ENCODE measurements at regions not wholly inside any gene's neighbourhood (a gene's known extent, or its start where the extent isn't known, plus 50 kb on each side); places are given as distances from the start of the nearest gene placed in this dataset.
A peak's percentile ranks its signal among the peaks of the same experiment; 100 is the strongest.

GRCh38 chr2:163474319-163474744 lies 261.5 kb downstream of the FIGN start:
- DNase-seq (ENCODE audit: low read depth, low spot score) = no peak
- H3K27me3 ChIP-seq (ENCODE audit: insufficient read depth, insufficient read length) = no peaks in the 10 kb centered on the region
- no peak overlapping the region for H3K4me3 ChIP-seq (ENCODE audit: insufficient read length, low read depth)
- no peak overlapping the region for H3K9ac ChIP-seq (ENCODE audit: insufficient read length, low read depth)
- no peaks in the 10 kb centered on the region for H3K36me3 ChIP-seq (ENCODE audit: insufficient read depth, insufficient read length, low read length)
- H3K9me3 ChIP-seq (ENCODE audit: insufficient read depth, low read length) = no peaks in the 10 kb centered on the region
- no peaks in the 10 kb centered on the region for H3K4me1 ChIP-seq (ENCODE audit: insufficient read depth, insufficient read length)
- TF ChIP-seq ZNF274 (IDR thresholded peaks at IDR 0.05; ENCODE audit: low read depth, low read length) (no peak), YY1 (IDR thresholded peaks at IDR 0.05; ENCODE audit: insufficient read depth, insufficient read length) (no peak), SUZ12 (IDR thresholded peaks at IDR 0.05; ENCODE audit: extremely low read depth, insufficient read depth, insufficient read length) (no peak)

- TF ChIP-seq ZNF274 (IDR thresholded peaks at IDR 0.05; ENCODE audit: low read depth, low read length) (no peak), SUZ12 (IDR thresholded peaks at IDR 0.05; ENCODE audit: extremely low read depth, insufficient read depth, insufficient read length) (no peak), YY1 (IDR thresholded peaks at IDR 0.05; ENCODE audit: insufficient read depth, insufficient read length) (no peak)
- H3K9me3 ChIP-seq (ENCODE audit: insufficient read depth, low read length) = no peaks in the 10 kb centered on the region
- no peaks in the 10 kb centered on the region for H3K27me3 ChIP-seq (ENCODE audit: insufficient read depth, insufficient read length)
- no peaks in the 10 kb centered on the region for H3K36me3 ChIP-seq (ENCODE audit: insufficient read depth, insufficient read length, low read length)
- H3K4me3 ChIP-seq (ENCODE audit: insufficient read length, low read depth) = no peak overlapping the region
- peak; percentile 15 for DNase-seq (ENCODE audit: low read depth, low spot score)
- H3K9ac ChIP-seq (ENCODE audit: insufficient read length, low read depth) = no peak overlapping the region
- H3K4me1 ChIP-seq (ENCODE audit: insufficient read depth, insufficient read length) = no peaks in the 10 kb centered on the region
Observed at GRCh38 chr2:163471947-163472346, 263.9 kb downstream of the FIGN start.

GRCh38 chr2:163469561-163469962 lies 266.2 kb downstream of the FIGN start:
- TF ChIP-seq SUZ12 (IDR thresholded peaks at IDR 0.05; ENCODE audit: extremely low read depth, insufficient read depth, insufficient read length) (no peak), ZNF274 (IDR thresholded peaks at IDR 0.05; ENCODE audit: low read depth, low read length) (no peak), YY1 (IDR thresholded peaks at IDR 0.05; ENCODE audit: insufficient read depth, insufficient read length) (no peak)
- no peaks in the 10 kb centered on the region for H3K9me3 ChIP-seq (ENCODE audit: insufficient read depth, low read length)
- DNase-seq (ENCODE audit: low read depth, low spot score) = no peak
- no peak overlapping the region for H3K4me3 ChIP-seq (ENCODE audit: insufficient read length, low read depth)
- H3K4me1 ChIP-seq (ENCODE audit: insufficient read depth, insufficient read length) = no peaks in the 10 kb centered on the region
- no peaks in the 10 kb centered on the region for H3K27me3 ChIP-seq (ENCODE audit: insufficient read depth, insufficient read length)
- no peak overlapping the region for H3K9ac ChIP-seq (ENCODE audit: insufficient read length, low read depth)
- no peaks in the 10 kb centered on the region for H3K36me3 ChIP-seq (ENCODE audit: insufficient read depth, insufficient read length, low read length)

GRCh38 chr2:163467251-163467630 lies 268.6 kb downstream of the FIGN start:
- H3K36me3 ChIP-seq (ENCODE audit: insufficient read depth, insufficient read length, low read length) = no peaks in the 10 kb centered on the region
- no peak for DNase-seq (ENCODE audit: low read depth, low spot score)
- H3K9ac ChIP-seq (ENCODE audit: insufficient read length, low read depth) = no peak overlapping the region

GRCh38 chr2:163466331-163467250 lies 269.2 kb downstream of the FIGN start:
- H3K4me1 ChIP-seq (ENCODE audit: insufficient read depth, insufficient read length) = no peaks in the 10 kb centered on the region
- H3K4me3 ChIP-seq (ENCODE audit: insufficient read length, low read depth) = no peak overlapping the region
- no peaks in the 10 kb centered on the region for H3K9me3 ChIP-seq (ENCODE audit: insufficient read depth, low read length)
- no peaks in the 10 kb centered on the region for H3K27me3 ChIP-seq (ENCODE audit: insufficient read depth, insufficient read length)
- TF ChIP-seq YY1 (IDR thresholded peaks at IDR 0.05; ENCODE audit: insufficient read depth, insufficient read length) = no peak
- TF ChIP-seq SUZ12 (IDR thresholded peaks at IDR 0.05; ENCODE audit: extremely low read depth, insufficient read depth, insufficient read length) = no peak
- H3K9ac ChIP-seq (ENCODE audit: insufficient read length, low read depth) = no peak overlapping the region
- H3K36me3 ChIP-seq (ENCODE audit: insufficient read depth, insufficient read length, low read length) = no peaks in the 10 kb centered on the region
- DNase-seq (ENCODE audit: low read depth, low spot score) = no peak

More at GRCh38 chr2:163467251-163467630, 268.6 kb downstream of the FIGN start:
- TF ChIP-seq YY1 (IDR thresholded peaks at IDR 0.05; ENCODE audit: insufficient read depth, insufficient read length) (no peak), SUZ12 (IDR thresholded peaks at IDR 0.05; ENCODE audit: extremely low read depth, insufficient read depth, insufficient read length) (no peak), ZNF274 (IDR thresholded peaks at IDR 0.05; ENCODE audit: low read depth, low read length) (no peak)
- no peaks in the 10 kb centered on the region for H3K27me3 ChIP-seq (ENCODE audit: insufficient read depth, insufficient read length)
- no peaks in the 10 kb centered on the region for H3K4me1 ChIP-seq (ENCODE audit: insufficient read depth, insufficient read length)
- no peaks in the 10 kb centered on the region for H3K9me3 ChIP-seq (ENCODE audit: insufficient read depth, low read length)
- no peak overlapping the region for H3K4me3 ChIP-seq (ENCODE audit: insufficient read length, low read depth)

GRCh38 chr2:163465440-163465839 lies 270.4 kb downstream of the FIGN start:
- no peak for DNase-seq (ENCODE audit: low read depth, low spot score)
- no peak overlapping the region for H3K4me3 ChIP-seq (ENCODE audit: insufficient read length, low read depth)
- no peaks in the 10 kb centered on the region for H3K36me3 ChIP-seq (ENCODE audit: insufficient read depth, insufficient read length, low read length)
- H3K9me3 ChIP-seq (ENCODE audit: insufficient read depth, low read length) = no peaks in the 10 kb centered on the region
- H3K9ac ChIP-seq (ENCODE audit: insufficient read length, low read depth) = no peak overlapping the region
- H3K27me3 ChIP-seq (ENCODE audit: insufficient read depth, insufficient read length) = no peaks in the 10 kb centered on the region
- TF ChIP-seq SUZ12 (IDR thresholded peaks at IDR 0.05; ENCODE audit: extremely low read depth, insufficient read depth, insufficient read length) = no peak
- TF ChIP-seq YY1 (IDR thresholded peaks at IDR 0.05; ENCODE audit: insufficient read depth, insufficient read length) = no peak
- no peak for TF ChIP-seq ZNF274 (IDR thresholded peaks at IDR 0.05; ENCODE audit: low read depth, low read length)
- H3K4me1 ChIP-seq (ENCODE audit: insufficient read depth, insufficient read length) = no peaks in the 10 kb centered on the region

- H3K4me3 ChIP-seq (ENCODE audit: insufficient read length, low read depth) = no peak overlapping the region
- TF ChIP-seq YY1 (IDR thresholded peaks at IDR 0.05; ENCODE audit: insufficient read depth, insufficient read length) = no peak
- TF ChIP-seq SUZ12 (IDR thresholded peaks at IDR 0.05; ENCODE audit: extremely low read depth, insufficient read depth, insufficient read length) = no peak
- no peak for TF ChIP-seq ZNF274 (IDR thresholded peaks at IDR 0.05; ENCODE audit: low read depth, low read length)
- H3K36me3 ChIP-seq (ENCODE audit: insufficient read depth, insufficient read length, low read length) = no peaks in the 10 kb centered on the region
- DNase-seq (ENCODE audit: low read depth, low spot score) = no peak
- H3K9ac ChIP-seq (ENCODE audit: insufficient read length, low read depth) = no peak overlapping the region
- no peaks in the 10 kb centered on the region for H3K27me3 ChIP-seq (ENCODE audit: insufficient read depth, insufficient read length)
- H3K4me1 ChIP-seq (ENCODE audit: insufficient read depth, insufficient read length) = no peaks in the 10 kb centered on the region
- no peaks in the 10 kb centered on the region for H3K9me3 ChIP-seq (ENCODE audit: insufficient read depth, low read length)
Observed at GRCh38 chr2:163463411-163463810, 272.4 kb downstream of the FIGN start.
